Neural cell (in vitro differentiated cells): ENCODE measurements at regions not wholly inside any gene's neighbourhood (a gene's known extent, or its start where the extent isn't known, plus 50 kb on each side); places are given as distances from the start of the nearest gene placed in this dataset.

Source experiments
- H2AFZ ChIP-seq: fragments of 200-600, 300-800 bp; sonication (generic), shearing (Covaris generic); 2 replicates; pipeline ENCODE4 v1.6.0; 2014; ENCODE audit warnings: low read depth, mild to moderate bottlenecking, antibody characterized with exemption, low read length, moderate library complexity
- H3F3A ChIP-seq: fragments of 200-600 bp; shearing (Covaris generic); 2 replicates; pipeline ENCODE4 v1.6.1; 2016; ENCODE audit warnings: mild to moderate bottlenecking, moderate library complexity, mixed read lengths, antibody characterized with exemption, low read length; ENCODE audit not compliant: insufficient read depth, poor library complexity, severe bottlenecking
- H3K27ac ChIP-seq: fragments of 200-600, 300-800 bp; sonication (generic), shearing (Covaris generic); 2 replicates; pipeline ENCODE4 v1.5.1; 2014; ENCODE audit warnings: mild to moderate bottlenecking, low read length, moderate library complexity
- H3K27me3 ChIP-seq: fragments of 300-800, 200-600 bp; sonication (generic), shearing (Covaris generic); 2 replicates; pipeline ENCODE4 v1.6.0; 2014; ENCODE audit warnings: mild to moderate bottlenecking, low read depth, low read length, moderate library complexity; ENCODE audit not compliant: insufficient read depth
- H3K36me3 ChIP-seq: fragments of 300-800, 200-600 bp; sonication (generic), shearing (Covaris generic); 2 replicates; pipeline ENCODE4 v1.5.1; 2014; ENCODE audit warnings: mild to moderate bottlenecking, antibody characterized with exemption, low read length, moderate library complexity; ENCODE audit not compliant: insufficient read depth
- H3K4me2 ChIP-seq: fragments of 300-800, 200-600 bp; sonication (generic), shearing (Covaris generic); 2 replicates; pipeline ENCODE4 v1.6.0; 2014; ENCODE audit warnings: mild to moderate bottlenecking, low read length
- H3K4me3 ChIP-seq: fragments of 300-800, 200-600 bp; sonication (generic), shearing (Covaris generic); 2 replicates; pipeline ENCODE4 v1.5.1; 2014; ENCODE audit warnings: mild to moderate bottlenecking, low read length, moderate library complexity
- H3K79me2 ChIP-seq: fragments of 200-600 bp; shearing (Covaris generic); replicated peaks from 2 replicates; pipeline ENCODE4 v1.6.0; 2014; ENCODE audit warnings: mild to moderate bottlenecking, low read length, moderate library complexity; ENCODE audit not compliant: insufficient read depth
- H3K9ac ChIP-seq: fragments of 300-800, 200-600 bp; sonication (generic), shearing (Covaris generic); 2 replicates; pipeline ENCODE4 v1.6.1; 2016; ENCODE audit warnings: mild to moderate bottlenecking, low read length, mixed read lengths
- H3K9me2 ChIP-seq: fragments of 200-600 bp; shearing (Covaris generic); 2 replicates; pipeline ENCODE4 v1.6.1; 2016; ENCODE audit warnings: mild to moderate bottlenecking, low read length, mixed read lengths; ENCODE audit not compliant: insufficient read depth
- H3K9me3 ChIP-seq: fragments of 200-600, 300-800 bp; sonication (generic), shearing (Covaris generic); 2 replicates; pipeline ENCODE4 v1.6.1; 2016; ENCODE audit warnings: mild to moderate bottlenecking, mixed run types, low read length, moderate library complexity, mixed read lengths
- H4K20me1 ChIP-seq: fragments of 200-600 bp; shearing (Covaris generic); 2 replicates; pipeline ENCODE4 v1.6.1; 2016; ENCODE audit warnings: mild to moderate bottlenecking, mixed run types; ENCODE audit not compliant: insufficient read depth
- CTCF ChIP-seq: fragments of 450-650 bp; IDR thresholded peaks from 2 replicates; pipeline ENCODE4 v1.5.1; 2014; ENCODE audit warnings: antibody characterized with exemption, mild to moderate bottlenecking, moderate library complexity; ENCODE audit not compliant: poor library complexity, severe bottlenecking
- EP300 ChIP-seq: fragments of 450-650 bp; conservative IDR thresholded peaks from 2 replicates; pipeline ENCODE4 v1.6.1; 2014; ENCODE audit warnings: antibody characterized with exemption, mild to moderate bottlenecking, moderate library complexity; ENCODE audit not compliant: poor library complexity, severe bottlenecking
- EZH2 ChIP-seq: fragments of 200-600, 300-800 bp; shearing (Covaris generic), sonication (generic); IDR thresholded peaks from 2 replicates; pipeline ENCODE4 v1.6.1; 2014; ENCODE audit warnings: antibody characterized with exemption, low read length, borderline replicate concordance, mild to moderate bottlenecking; ENCODE audit not compliant: insufficient read depth, poor library complexity, severe bottlenecking
- MXI1 ChIP-seq: fragments of 450-650 bp; conservative IDR thresholded peaks from 2 replicates; pipeline ENCODE4 v1.6.1; 2014; ENCODE audit warnings: antibody characterized with exemption, mild to moderate bottlenecking; ENCODE audit not compliant: poor library complexity, severe bottlenecking
- POLR2AphosphoS5 ChIP-seq: IDR thresholded peaks from 2 replicates; pipeline ENCODE4 v1.6.1; 2012
- RAD21 ChIP-seq: fragments of 450-650 bp; conservative IDR thresholded peaks from 2 replicates; pipeline ENCODE4 v1.6.1; 2014; ENCODE audit warnings: antibody characterized with exemption, mild to moderate bottlenecking, moderate library complexity
- REST ChIP-seq: IDR thresholded peaks from 2 replicates; pipeline ENCODE4 v1.6.1; 2012; ENCODE audit warnings: borderline replicate concordance
- SMC3 ChIP-seq: fragments of 450-650 bp; conservative IDR thresholded peaks from 2 replicates; pipeline ENCODE4 v1.6.1; 2014; ENCODE audit warnings: antibody characterized with exemption, mild to moderate bottlenecking, moderate library complexity; ENCODE audit not compliant: poor library complexity
- TAF1 ChIP-seq: IDR thresholded peaks from 2 replicates; pipeline ENCODE4 v1.6.1; 2012; ENCODE audit warnings: low read depth

GRCh38 chr3:139248593-139249255, 95.1 kb upstream of the MRPS22 start:
- TF ChIP-seq SMC3 (no peak), POLR2AphosphoS5 (no peak), RAD21 (no peak), CTCF (no peak), REST (no peak), EP300 (no peak), EZH2 (no peak), TAF1 (no peak), MXI1 (no peak)
- H3F3A ChIP-seq, result no peaks in the 10 kb centered on the region
- no peak overlapping the region for H3K9ac ChIP-seq
- H4K20me1 ChIP-seq, result no peaks in the 10 kb centered on the region
- no peaks in the 10 kb centered on the region for H3K79me2 ChIP-seq
- no peak overlapping the region for H3K27ac ChIP-seq
- H3K27me3 ChIP-seq, result no peaks in the 10 kb centered on the region
- no peak overlapping the region for H3K4me3 ChIP-seq
- H3K36me3 ChIP-seq, result no peaks in the 10 kb centered on the region
- no peaks in the 10 kb centered on the region for H3K9me3 ChIP-seq
- no peak overlapping the region for H3K4me2 ChIP-seq
- no peaks in the 10 kb centered on the region for H3K9me2 ChIP-seq
- H2AFZ ChIP-seq, result no peak overlapping the region

- no peaks in the 10 kb centered on the region for H4K20me1 ChIP-seq
- no peaks in the 10 kb centered on the region for H3K9me3 ChIP-seq
- no peaks in the 10 kb centered on the region for H3K9me2 ChIP-seq
- H3K4me2 ChIP-seq, result no peak overlapping the region
- no peaks in the 10 kb centered on the region for H3F3A ChIP-seq
- no peaks in the 10 kb centered on the region for H3K79me2 ChIP-seq
- no peaks in the 10 kb centered on the region for H3K27me3 ChIP-seq
- no peak overlapping the region for H2AFZ ChIP-seq
- no peaks in the 10 kb centered on the region for H3K36me3 ChIP-seq
- no peak overlapping the region for H3K4me3 ChIP-seq
- no peak overlapping the region for H3K9ac ChIP-seq
- no peak overlapping the region for H3K27ac ChIP-seq
- TF ChIP-seq EZH2 (no peak), TAF1 (no peak), REST (no peak)
Measured at GRCh38 chr3:139251529-139251928, 92.3 kb upstream of the MRPS22 start.
